Hepatocyte (in vitro differentiated cells): ENCODE measurements at regions not wholly inside any gene's neighbourhood (a gene's known extent, or its start where the extent isn't known, plus 50 kb on each side); places are given as distances from the start of the nearest gene placed in this dataset.
"Not testable (repeated sequence)": the region's sequence is repeated elsewhere in the genome, so short reads cannot be mapped to it uniquely, and the experiment has no call there.

Source experiments
- DNase-seq: peaks from one replicate; pipeline ENCODE4 v3.0.0-alpha.2; 2016; ENCODE audit warnings: low spot score
- H2AFZ ChIP-seq: fragments of 200-600 bp; sonication (generic); 2 replicates; pipeline ENCODE4 v1.6.0; 2016; ENCODE audit warnings: antibody characterized with exemption, mild to moderate bottlenecking
- H3K27ac ChIP-seq: fragments of 200-600 bp; sonication (generic); 2 replicates; pipeline ENCODE4 v1.5.1; 2016; ENCODE audit warnings: mild to moderate bottlenecking
- H3K27me3 ChIP-seq: fragments of 200-600 bp; sonication (generic); 2 replicates; pipeline ENCODE4 v1.6.1; 2016
- H3K36me3 ChIP-seq: fragments of 200-600 bp; sonication (generic); replicated peaks from 2 replicates; pipeline ENCODE4 v1.5.1; 2016; ENCODE audit warnings: low read depth; ENCODE audit not compliant: insufficient read depth
- H3K4me1 ChIP-seq: fragments of 200-600 bp; sonication (generic); 2 replicates; pipeline ENCODE4 v1.5.1; 2016; ENCODE audit warnings: mild to moderate bottlenecking, moderate library complexity; ENCODE audit not compliant: insufficient read depth
- H3K4me2 ChIP-seq: fragments of 200-600 bp; sonication (generic); 2 replicates; pipeline ENCODE4 v1.6.0; 2016
- H3K4me3 ChIP-seq: fragments of 200-600 bp; sonication (generic); 2 replicates; pipeline ENCODE4 v1.5.1; 2016; ENCODE audit warnings: mild to moderate bottlenecking
- H3K79me2 ChIP-seq: fragments of 200-600 bp; sonication (generic); 2 replicates; pipeline ENCODE4 v1.6.0; 2017; ENCODE audit warnings: mild to moderate bottlenecking
- H3K9me2 ChIP-seq: fragments of 200-600 bp; sonication (generic); replicated peaks from 2 replicates; pipeline ENCODE4 v1.6.0; 2017; ENCODE audit warnings: mild to moderate bottlenecking; ENCODE audit not compliant: insufficient read depth
- H3K9me3 ChIP-seq: fragments of 200-600 bp; sonication (generic); 2 replicates; pipeline ENCODE4 v1.5.1; 2016; ENCODE audit warnings: low read depth, mild to moderate bottlenecking
- H4K20me1 ChIP-seq: fragments of 200-600 bp; sonication (generic); 2 replicates; pipeline ENCODE4 v1.6.0; 2016; ENCODE audit warnings: mild to moderate bottlenecking; ENCODE audit not compliant: insufficient read depth, poor library complexity, severe bottlenecking
- EZH2 ChIP-seq: fragments of 200-600 bp; sonication (generic); IDR thresholded peaks from 2 replicates; pipeline ENCODE4 v1.6.1; 2016; ENCODE audit warnings: antibody characterized with exemption, mild to moderate bottlenecking, borderline replicate concordance
- EZH2phosphoT487 ChIP-seq: fragments of 200-600 bp; sonication (generic); IDR thresholded peaks from one replicate; pipeline ENCODE4 v1.6.1; 2018; ENCODE audit warnings: antibody characterized with exemption, mild to moderate bottlenecking, low read depth, moderate library complexity; ENCODE audit not compliant: unreplicated experiment, severe bottlenecking
- WGBS: methylation state at CpG from one replicate; pipeline ENCODE4 v1.1.6; 2016; ENCODE audit warnings: low lambda C conversion rate; ENCODE audit errors: missing lambda C conversion rate; 5-methylcytosine and 5-hydroxymethylcytosine counted together
- TF ChIP-seq, protein P1 (sequence below): fragments of 200-600 bp; sonication (generic); IDR thresholded peaks from 2 replicates; pipeline ENCODE4 v1.5.1; 2016; ENCODE audit warnings: antibody characterized with exemption, mild to moderate bottlenecking; ENCODE audit not compliant: poor library complexity

DNA sequence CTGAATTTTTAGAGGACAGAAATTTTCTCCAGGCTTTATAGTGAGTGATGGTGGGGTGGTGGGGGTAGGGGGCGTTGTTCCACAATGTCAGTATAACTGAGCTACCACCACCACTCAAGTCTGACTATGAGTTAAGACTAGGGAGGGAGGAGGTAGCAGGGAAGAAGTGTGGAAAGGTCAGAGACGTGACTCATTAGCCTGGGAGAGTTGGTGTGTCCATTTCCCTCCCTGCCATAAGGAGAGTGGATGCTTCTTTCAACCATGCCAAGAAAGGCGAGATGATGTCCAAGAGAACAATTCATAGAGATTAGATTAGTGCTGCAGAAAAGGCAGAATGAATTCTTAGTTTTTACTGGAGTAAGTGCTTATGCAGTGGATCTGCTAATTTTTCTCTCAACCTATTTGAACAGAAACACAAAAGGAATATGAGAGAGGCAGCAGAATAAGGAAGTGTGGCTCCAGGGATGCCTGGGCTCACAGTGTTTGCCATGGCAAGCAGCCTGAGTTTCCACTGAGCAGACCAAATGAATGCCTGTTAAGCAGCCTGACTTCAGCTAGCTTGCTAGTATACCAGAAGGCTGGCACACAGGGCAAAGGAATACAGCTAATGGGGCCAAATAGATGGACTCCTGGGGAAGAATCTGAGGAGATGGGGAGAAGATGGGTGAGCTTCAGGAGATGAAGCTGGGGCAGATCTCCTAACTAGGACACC lies 708.9 kb downstream of the NTRK3 start:
- no peak for DNase-seq
- no peak overlapping the region for H3K27ac ChIP-seq
- no peak overlapping the region for H3K4me3 ChIP-seq
- TF ChIP-seq, protein P1, sequence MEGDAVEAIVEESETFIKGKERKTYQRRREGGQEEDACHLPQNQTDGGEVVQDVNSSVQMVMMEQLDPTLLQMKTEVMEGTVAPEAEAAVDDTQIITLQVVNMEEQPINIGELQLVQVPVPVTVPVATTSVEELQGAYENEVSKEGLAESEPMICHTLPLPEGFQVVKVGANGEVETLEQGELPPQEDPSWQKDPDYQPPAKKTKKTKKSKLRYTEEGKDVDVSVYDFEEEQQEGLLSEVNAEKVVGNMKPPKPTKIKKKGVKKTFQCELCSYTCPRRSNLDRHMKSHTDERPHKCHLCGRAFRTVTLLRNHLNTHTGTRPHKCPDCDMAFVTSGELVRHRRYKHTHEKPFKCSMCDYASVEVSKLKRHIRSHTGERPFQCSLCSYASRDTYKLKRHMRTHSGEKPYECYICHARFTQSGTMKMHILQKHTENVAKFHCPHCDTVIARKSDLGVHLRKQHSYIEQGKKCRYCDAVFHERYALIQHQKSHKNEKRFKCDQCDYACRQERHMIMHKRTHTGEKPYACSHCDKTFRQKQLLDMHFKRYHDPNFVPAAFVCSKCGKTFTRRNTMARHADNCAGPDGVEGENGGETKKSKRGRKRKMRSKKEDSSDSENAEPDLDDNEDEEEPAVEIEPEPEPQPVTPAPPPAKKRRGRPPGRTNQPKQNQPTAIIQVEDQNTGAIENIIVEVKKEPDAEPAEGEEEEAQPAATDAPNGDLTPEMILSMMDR, result no peak
- no peak for TF ChIP-seq EZH2phosphoT487
- TF ChIP-seq EZH2, result no peak
- H4K20me1 ChIP-seq, result no peaks in the 10 kb centered on the region
- H3K79me2 ChIP-seq, result no peaks in the 10 kb centered on the region
- no peaks in the 10 kb centered on the region for H3K27me3 ChIP-seq
- H2AFZ ChIP-seq, result no peak overlapping the region
- no peak overlapping the region for H3K4me2 ChIP-seq
- H3K36me3 ChIP-seq, result no peaks in the 10 kb centered on the region
- WGBS, result 87% methylated on average over 3 of the region's 3 CpGs
- no peaks in the 10 kb centered on the region for H3K9me2 ChIP-seq
- no peaks in the 10 kb centered on the region for H3K4me1 ChIP-seq
- H3K9me3 ChIP-seq, result no peaks in the 10 kb centered on the region

DNA sequence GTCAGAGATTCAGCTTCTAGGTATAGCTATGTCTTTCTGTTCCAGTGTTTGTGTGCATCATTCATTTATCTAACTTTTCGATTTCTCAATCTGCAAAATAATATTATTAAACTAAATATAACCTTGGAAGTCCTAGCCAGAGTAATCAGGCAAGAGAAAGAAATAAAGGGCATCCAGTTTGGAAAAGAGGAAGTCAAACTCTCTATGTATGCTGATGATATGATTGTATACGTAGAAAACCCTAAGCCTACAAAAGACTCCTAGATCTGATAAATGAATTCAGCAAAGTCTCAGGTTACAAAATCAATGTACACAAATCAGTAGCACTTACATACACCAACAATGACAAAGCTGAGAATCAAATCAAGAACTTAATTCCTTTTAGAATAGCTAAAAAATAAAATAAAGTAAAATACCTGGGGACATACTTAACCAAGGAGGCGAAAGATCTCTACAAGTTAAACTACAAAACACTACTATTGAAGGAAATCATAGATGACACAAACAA lies 718.2 kb downstream of the NTRK3 start:
- Histone ChIP-seq H4K20me1 (no peaks in the 10 kb centered on the region), H3K9me3 (no peaks in the 10 kb centered on the region), H3K4me1 (no peaks in the 10 kb centered on the region), H3K27me3 (no peaks in the 10 kb centered on the region), H3K36me3 (no peaks in the 10 kb centered on the region), H3K4me2 (no peak overlapping the region), H2AFZ (no peak overlapping the region), H3K79me2 (no peaks in the 10 kb centered on the region), H3K4me3 (no peak overlapping the region), H3K9me2 (no peaks in the 10 kb centered on the region), H3K27ac (no peak overlapping the region)
- no peak for TF ChIP-seq EZH2phosphoT487
- TF ChIP-seq, protein P1, result no peak
- no peak for TF ChIP-seq EZH2
- 61% methylated on average over 3 of the region's 3 CpGs for WGBS
- DNase-seq, result no peak

DNA sequence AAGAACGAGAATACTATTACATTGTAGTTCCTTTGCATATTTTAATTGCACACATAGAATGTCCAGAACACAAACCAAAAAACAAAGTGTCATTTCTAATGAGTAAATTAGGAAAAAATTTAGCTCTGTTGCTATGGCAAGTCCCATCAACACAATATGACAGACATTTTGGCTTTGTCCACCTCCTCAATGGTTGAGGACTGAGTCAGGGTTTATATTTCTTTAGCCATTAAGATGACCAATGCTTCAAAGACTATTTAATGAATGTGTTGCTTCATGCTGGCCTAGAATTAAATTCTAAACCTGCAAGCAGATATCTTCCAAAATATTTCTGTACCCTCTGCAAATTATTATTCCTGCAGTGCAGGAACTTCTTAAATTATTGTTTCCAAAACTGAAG lies 719.2 kb downstream of the NTRK3 start:
- Histone ChIP-seq H3K4me1 (no peaks in the 10 kb centered on the region), H3K4me2 (no peak overlapping the region), H3K9me3 (no peaks in the 10 kb centered on the region), H3K9me2 (no peaks in the 10 kb centered on the region), H3K27ac (no peak overlapping the region), H4K20me1 (no peaks in the 10 kb centered on the region), H3K27me3 (no peaks in the 10 kb centered on the region), H3K4me3 (no peak overlapping the region), H3K36me3 (no peaks in the 10 kb centered on the region), H2AFZ (no peak overlapping the region), H3K79me2 (no peaks in the 10 kb centered on the region)
- DNase-seq, result no peak
- WGBS, result 89% methylated on average over 1 of the region's 1 CpG
- TF ChIP-seq EZH2phosphoT487 (no peak), EZH2 (no peak)
- TF ChIP-seq, protein P1, result no peak

DNA sequence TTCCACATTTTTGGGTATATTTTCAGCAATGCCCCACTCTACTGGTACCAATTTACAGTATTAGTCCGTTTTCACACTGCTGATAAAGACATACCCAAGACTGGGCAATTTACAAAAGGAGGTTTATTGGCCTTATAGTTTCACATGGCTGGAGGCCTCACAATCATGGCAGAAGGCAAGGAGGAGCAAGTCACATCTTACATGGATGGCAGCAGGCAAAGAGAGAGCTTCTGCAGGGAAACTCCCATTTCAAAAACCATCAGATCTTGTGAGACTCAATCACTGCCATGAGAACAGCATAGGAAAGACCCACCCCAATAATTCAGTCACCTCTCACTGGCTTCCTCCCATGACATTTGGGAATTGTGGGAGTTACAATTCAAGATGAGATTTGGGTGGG lies 722.9 kb downstream of the NTRK3 start:
- H4K20me1 ChIP-seq, H3K27me3 ChIP-seq, H3K4me2 ChIP-seq, H3K4me3 ChIP-seq, DNase-seq, H2AFZ ChIP-seq, H3K79me2 ChIP-seq, H3K9me2 ChIP-seq, H3K4me1 ChIP-seq, H3K9me3 ChIP-seq, H3K27ac ChIP-seq, H3K36me3 ChIP-seq: not testable (repeated sequence)
- 78% methylated on average over 1 of the region's 1 CpG for WGBS
